Left ventricle myocardium inferior (tissue), 1 donor: ENCODE measurements at regions not wholly inside any gene's neighbourhood (a gene's known extent, or its start where the extent isn't known, plus 50 kb on each side); places are given as distances from the start of the nearest gene placed in this dataset.

ENCODE experiments used
- DNase-seq: peaks from one replicate; pipeline ENCODE4 v3.0.0-alpha.2; 2020
- H3K27ac ChIP-seq: fragments of 200-600 bp; replicated peaks from 2 replicates; pipeline ENCODE4 v1.8.0; 2021
- H3K27me3 ChIP-seq: fragments of 200-600 bp; 2 replicates; pipeline ENCODE4 v1.8.0; 2021; ENCODE audit warnings: low read depth
- H3K36me3 ChIP-seq: fragments of 200-600 bp; 2 replicates; pipeline ENCODE4 v1.8.0; 2021
- H3K4me1 ChIP-seq: fragments of 200-600 bp; 2 replicates; pipeline ENCODE4 v1.8.0; 2021
- H3K4me3 ChIP-seq: fragments of 200-600 bp; 2 replicates; pipeline ENCODE4 v1.8.0; 2021; ENCODE audit warnings: mild to moderate bottlenecking, moderate library complexity
- H3K9me3 ChIP-seq: fragments of 200-600 bp; replicated peaks from 2 replicates; pipeline ENCODE4 v1.8.0; 2021
- CTCF ChIP-seq: fragments of 200-600 bp; IDR thresholded peaks from 2 replicates; pipeline ENCODE4 v1.8.0; 2021; ENCODE audit warnings: antibody characterized with exemption, mild to moderate bottlenecking, borderline replicate concordance
- intact Hi-C: fragments of 100-400 bp; cut with micrococcal nuclease; formaldehyde crosslinking; loops from one replicate; pipeline ENCODE4 v1.11.0; 2022
- donor health status: DM: no; HTN: yes; CAD: no; lungs with severe emphysema.

GRCh38 chr2:195343540-195343939, 313.5 kb upstream of the SLC39A10 start:
- Histone ChIP-seq H3K36me3 (no peaks in the 10 kb centered on the region), H3K27ac (no peak overlapping the region), H3K4me1 (no peaks in the 10 kb centered on the region), H3K27me3 (no peaks in the 10 kb centered on the region), H3K9me3 (no peaks in the 10 kb centered on the region), H3K4me3 (no peak overlapping the region)
- no peak for TF ChIP-seq CTCF
- intact Hi-C loops = no loop called here
- no peak for DNase-seq

- no peaks in the 10 kb centered on the region for H3K9me3 ChIP-seq
- no peak for DNase-seq
- H3K27me3 ChIP-seq = no peaks in the 10 kb centered on the region
- intact Hi-C loops = no loop called here
- no peaks in the 10 kb centered on the region for H3K36me3 ChIP-seq
- TF ChIP-seq CTCF = no peak
- H3K27ac ChIP-seq = no peak overlapping the region
- no peak overlapping the region for H3K4me3 ChIP-seq
- H3K4me1 ChIP-seq = no peaks in the 10 kb centered on the region
Observed at GRCh38 chr2:195342061-195342460, 315.0 kb upstream of the SLC39A10 start.

GRCh38 chr2:195338856-195339255, 318.2 kb upstream of the SLC39A10 start:
- H3K27ac ChIP-seq = no peak overlapping the region
- no peaks in the 10 kb centered on the region for H3K36me3 ChIP-seq
- no peak for DNase-seq
- no peaks in the 10 kb centered on the region for H3K4me1 ChIP-seq
- intact Hi-C loops = no loop called here
- no peak for TF ChIP-seq CTCF
- no peaks in the 10 kb centered on the region for H3K27me3 ChIP-seq
- no peaks in the 10 kb centered on the region for H3K9me3 ChIP-seq
- H3K4me3 ChIP-seq = no peak overlapping the region

GRCh38 chr2:195337597-195337996, 319.4 kb upstream of the SLC39A10 start:
- Histone ChIP-seq H3K4me3 (no peak overlapping the region), H3K27me3 (no peaks in the 10 kb centered on the region), H3K4me1 (no peaks in the 10 kb centered on the region), H3K36me3 (no peaks in the 10 kb centered on the region), H3K9me3 (no peaks in the 10 kb centered on the region), H3K27ac (no peak overlapping the region)
- DNase-seq = no peak
- TF ChIP-seq CTCF = no peak
- intact Hi-C loops = no loop called here

GRCh38 chr2:195333869-195334268, 323.2 kb upstream of the SLC39A10 start:
- Histone ChIP-seq H3K9me3 (peaks cover 4% of the 10 kb centered on the region), H3K4me1 (no peaks in the 10 kb centered on the region), H3K27ac (no peak overlapping the region), H3K27me3 (no peaks in the 10 kb centered on the region), H3K36me3 (no peaks in the 10 kb centered on the region), H3K4me3 (no peak overlapping the region)
- no peak for TF ChIP-seq CTCF
- DNase-seq = no peak
- intact Hi-C loops = no loop called here

GRCh38 chr2:195331966-195332365, 325.1 kb upstream of the SLC39A10 start:
- no peak overlapping the region for H3K4me3 ChIP-seq
- no peak for TF ChIP-seq CTCF
- peaks cover 4% of the 10 kb centered on the region for H3K9me3 ChIP-seq
- H3K4me1 ChIP-seq = no peaks in the 10 kb centered on the region
- no peaks in the 10 kb centered on the region for H3K36me3 ChIP-seq
- no peak overlapping the region for H3K27ac ChIP-seq
- no peak for DNase-seq
- intact Hi-C loops = no loop called here
- H3K27me3 ChIP-seq = no peaks in the 10 kb centered on the region
